AG04449 (cell line): ENCODE measurements at regions not wholly inside any gene's neighbourhood (a gene's known extent, or its start where the extent isn't known, plus 50 kb on each side); places are given as distances from the start of the nearest gene placed in this dataset.

Source experiments
- CTCF ChIA-PET: fragments of 350-600 bp; formaldehyde crosslinking; extraction: SDS; loops from one replicate; lab custom pipeline; 2021; ENCODE audit warnings: antibody characterized with exemption; lab: Yijun Ruan, JAX
- POLR2A ChIA-PET: fragments of 400-600, 350-600 bp; formaldehyde crosslinking; extraction: SDS; loops from one replicate; lab custom pipeline; 2020; ENCODE audit warnings: antibody characterized with exemption, inconsistent platforms; lab: Yijun Ruan, JAX
- DNase-seq: peaks from one replicate; pipeline ENCODE4 v3.0.0-alpha.2; 2010; ENCODE audit warnings: low read depth, low spot score
- H3K4me3 ChIP-seq: 2 replicates; pipeline ENCODE4 v1.5.1; 2011; ENCODE audit warnings: low read depth, mild to moderate bottlenecking, control low read depth, low read length
- CTCF ChIP-seq: IDR thresholded peaks from one replicate; pipeline ENCODE4 v1.5.1; 2011; ENCODE audit warnings: mild to moderate bottlenecking, moderate library complexity, low read length, control low read depth, inconsistent platforms; ENCODE audit not compliant: insufficient read depth; ENCODE audit errors: missing control alignments

GRCh38 chr20:58146081-58146745, 82.2 kb downstream of the ANKRD60 start:
- CTCF ChIA-PET = interaction anchor here (1.0 kb wide), 1 partner anchor 29 kb away, joined by 3 read pairs; no protein-coding TSS in a partner anchor

GRCh38 chr20:58145506-58146080, 82.9 kb downstream of the ANKRD60 start:
- CTCF ChIA-PET = interaction anchor here (1.0 kb wide), 1 partner anchor 29 kb away, joined by 3 read pairs; no protein-coding TSS in a partner anchor
- H3K4me3 ChIP-seq = no peak overlapping the region
- POLR2A ChIA-PET = no interaction called here
- DNase-seq = no peak
- TF ChIP-seq CTCF = no peak

More at GRCh38 chr20:58146081-58146745, 82.2 kb downstream of the ANKRD60 start:
- TF ChIP-seq CTCF = no peak
- POLR2A ChIA-PET = no interaction called here
- DNase-seq = no peak
- no peak overlapping the region for H3K4me3 ChIP-seq

GRCh38 chr20:58144096-58144495, 84.4 kb downstream of the ANKRD60 start:
- ChIA-PET POLR2A (no interaction called here), CTCF (interaction anchor here (1.7 kb wide), 1 partner anchor 35 kb away, joined by 7 read pairs; no protein-coding TSS in a partner anchor)
- H3K4me3 ChIP-seq = no peak overlapping the region
- no peak for DNase-seq
- TF ChIP-seq CTCF = no peak

- TF ChIP-seq CTCF = no peak
- POLR2A ChIA-PET = no interaction called here
- no peak overlapping the region for H3K4me3 ChIP-seq
- no peak for DNase-seq
- CTCF ChIA-PET = interaction anchor here (1.7 kb wide), 1 partner anchor 36 kb away, joined by 7 read pairs; no protein-coding TSS in a partner anchor
These were observed 84.9 kb downstream of the ANKRD60 start for GRCh38 chr20:58143531-58143930.

- no peak for DNase-seq
- POLR2A ChIA-PET = no interaction called here
These were observed 85.6 kb downstream of the ANKRD60 start for GRCh38 chr20:58142843-58143185.

More at GRCh38 chr20:58142843-58143185, 85.6 kb downstream of the ANKRD60 start:
- TF ChIP-seq CTCF = no peak
- CTCF ChIA-PET = no interaction called here
- no peak overlapping the region for H3K4me3 ChIP-seq
